Esophagus squamous epithelium (tissue), 5 donors: ENCODE measurements at regions not wholly inside any gene's neighbourhood (a gene's known extent, or its start where the extent isn't known, plus 50 kb on each side); places are given as distances from the start of the nearest gene placed in this dataset.

Source experiments
- DNase-seq: peaks from one replicate; lab custom pipeline; 2025; lab: John Stamatoyannopoulos, UW
- H3K27ac ChIP-seq, 4 donors: fragments of 200-600 bp; sonication (generic); one replicate each; pipeline ENCODE4 v1.5.1; 2016 to 2019; ENCODE audit warnings: mild to moderate bottlenecking in 1 of 4
- H3K27me3 ChIP-seq, 4 donors: fragments of 200-600 bp; sonication (generic); 1 replicate in 3 of 4; 2 replicates in 1 of 4; pipeline versions ENCODE4 v1.5.1 to v1.6.0; 2017 to 2021; ENCODE audit warnings: antibody characterized with exemption in 1 of 4
- H3K36me3 ChIP-seq, 3 donors: fragments of 200-600 bp; sonication (generic); one replicate each; pipeline ENCODE4 v1.5.1; 2016 to 2019
- H3K4me1 ChIP-seq, 3 donors: fragments of 200-600 bp; sonication (generic); one replicate each; pipeline ENCODE4 v1.5.1; 2017 to 2019
- H3K4me3 ChIP-seq, 4 donors: fragments of 200-600 bp; sonication (generic); 1 replicate in 3 of 4; 2 replicates in 1 of 4; pipeline ENCODE4 v1.5.1; 2016 to 2019; ENCODE audit warnings: mild to moderate bottlenecking in 2 of 4, moderate library complexity in 1 of 4
- H3K9me3 ChIP-seq, 3 donors: fragments of 200-600 bp; sonication (generic); one replicate each; pipeline ENCODE4 v1.5.1; 2016 to 2019
- POLR2A ChIP-seq, 4 donors: fragments of 450-650 bp; IDR thresholded peaks; one replicate each; pipeline ENCODE4 v1.6.1; 2017; ENCODE audit warnings: antibody characterized with exemption in 4 of 4, mild to moderate bottlenecking in 4 of 4, moderate library complexity in 3 of 4
- WGBS, 2 donors: methylation state at CpG; one replicate each; pipeline ENCODE4 v1.1.5; 2018; 5-methylcytosine and 5-hydroxymethylcytosine counted together
- intact Hi-C: fragments of 100-400 bp; cut with DNase I; formaldehyde crosslinking; loops from one replicate; pipeline ENCODE4 v1.15.0; 2022
- TF ChIP-seq, protein P1 (sequence below), 6 experiments: fragments of 450-650 bp in 4 of 6; fragments of 200-600 bp in 2 of 6; sonication (generic) in 2 of 6; IDR thresholded peaks; one replicate each; pipeline ENCODE4 v1.5.1; 2016 to 2019; ENCODE audit warnings: antibody characterized with exemption in 6 of 6, mild to moderate bottlenecking in 4 of 6, moderate library complexity in 4 of 6
- donor health status: DM: yes; HTN: yes; CAD: no.

DNA sequence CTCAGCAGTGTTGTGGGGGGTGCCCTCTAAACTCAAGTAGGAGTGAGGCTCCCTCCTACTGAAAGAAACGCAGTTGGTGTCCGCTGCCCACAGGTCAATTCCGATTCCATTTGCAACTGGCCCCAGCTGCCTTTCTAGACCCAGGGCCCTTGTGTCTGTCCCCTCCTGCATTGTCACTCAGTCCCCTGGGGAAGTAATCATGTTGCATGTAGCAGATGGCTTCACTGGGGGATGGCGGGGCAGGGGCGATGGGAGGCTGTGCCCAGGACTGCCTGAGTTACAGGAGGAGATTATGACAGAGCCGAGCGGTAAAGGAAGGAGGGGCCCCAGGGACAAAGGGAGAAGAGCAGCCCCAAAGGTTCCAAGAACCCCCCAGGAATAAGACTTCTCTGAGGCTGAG, 62.5 kb upstream of the SH3RF3 start:
- Histone ChIP-seq H3K27ac (no peak overlapping the region), H3K27me3 (no peaks in the 10 kb centered on the region), H3K36me3 (no peaks in the 10 kb centered on the region), H3K4me3 (no peak overlapping the region), H3K9me3 (no peaks in the 10 kb centered on the region), H3K4me1 (peaks cover 0 to 47% (median 4%) of the 10 kb centered on the region in 3 donors)
- TF ChIP-seq, protein P1, sequence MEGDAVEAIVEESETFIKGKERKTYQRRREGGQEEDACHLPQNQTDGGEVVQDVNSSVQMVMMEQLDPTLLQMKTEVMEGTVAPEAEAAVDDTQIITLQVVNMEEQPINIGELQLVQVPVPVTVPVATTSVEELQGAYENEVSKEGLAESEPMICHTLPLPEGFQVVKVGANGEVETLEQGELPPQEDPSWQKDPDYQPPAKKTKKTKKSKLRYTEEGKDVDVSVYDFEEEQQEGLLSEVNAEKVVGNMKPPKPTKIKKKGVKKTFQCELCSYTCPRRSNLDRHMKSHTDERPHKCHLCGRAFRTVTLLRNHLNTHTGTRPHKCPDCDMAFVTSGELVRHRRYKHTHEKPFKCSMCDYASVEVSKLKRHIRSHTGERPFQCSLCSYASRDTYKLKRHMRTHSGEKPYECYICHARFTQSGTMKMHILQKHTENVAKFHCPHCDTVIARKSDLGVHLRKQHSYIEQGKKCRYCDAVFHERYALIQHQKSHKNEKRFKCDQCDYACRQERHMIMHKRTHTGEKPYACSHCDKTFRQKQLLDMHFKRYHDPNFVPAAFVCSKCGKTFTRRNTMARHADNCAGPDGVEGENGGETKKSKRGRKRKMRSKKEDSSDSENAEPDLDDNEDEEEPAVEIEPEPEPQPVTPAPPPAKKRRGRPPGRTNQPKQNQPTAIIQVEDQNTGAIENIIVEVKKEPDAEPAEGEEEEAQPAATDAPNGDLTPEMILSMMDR (IDR thresholded peaks at IDR 0.05) = no peak
- no peak for TF ChIP-seq POLR2A (IDR thresholded peaks at IDR 0.05)
- no peak for DNase-seq
- intact Hi-C loops = no loop called here
- 91 to 95% methylated on average over 6 of the region's 7 CpGs for WGBS, 2 donors

DNA sequence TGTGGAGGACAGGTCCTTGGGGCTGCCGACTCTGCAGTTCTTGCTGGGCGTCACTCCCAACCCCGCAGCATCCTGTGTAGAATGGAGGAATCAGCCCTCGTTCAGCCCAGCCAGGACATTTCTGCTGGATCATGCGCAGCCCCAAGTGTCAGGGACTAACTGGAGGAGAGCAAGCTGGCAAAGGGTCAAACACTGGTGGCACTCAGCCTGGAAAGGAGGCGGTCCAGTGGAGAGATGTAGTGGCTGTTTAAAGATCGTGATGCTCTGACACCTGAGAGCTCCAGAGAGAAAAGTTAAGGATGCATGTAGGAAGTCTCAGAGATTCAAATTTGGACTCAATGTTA, 63.6 kb upstream of the SH3RF3 start:
- no peak for DNase-seq
- H3K4me3 ChIP-seq = no peak overlapping the region
- no peak overlapping the region for H3K27ac ChIP-seq
- peaks cover 0 to 41% (median 4%) of the 10 kb centered on the region in 3 donors for H3K4me1 ChIP-seq
- H3K36me3 ChIP-seq = no peaks in the 10 kb centered on the region
- H3K27me3 ChIP-seq = no peaks in the 10 kb centered on the region
- no peaks in the 10 kb centered on the region for H3K9me3 ChIP-seq
- TF ChIP-seq, protein P1 (IDR thresholded peaks at IDR 0.05) = no peak
- no peak for TF ChIP-seq POLR2A (IDR thresholded peaks at IDR 0.05)
- intact Hi-C loops = no loop called here
- 58 to 82% methylated on average over 3 to 7 of the region's 7 CpGs for WGBS, 2 donors

DNA sequence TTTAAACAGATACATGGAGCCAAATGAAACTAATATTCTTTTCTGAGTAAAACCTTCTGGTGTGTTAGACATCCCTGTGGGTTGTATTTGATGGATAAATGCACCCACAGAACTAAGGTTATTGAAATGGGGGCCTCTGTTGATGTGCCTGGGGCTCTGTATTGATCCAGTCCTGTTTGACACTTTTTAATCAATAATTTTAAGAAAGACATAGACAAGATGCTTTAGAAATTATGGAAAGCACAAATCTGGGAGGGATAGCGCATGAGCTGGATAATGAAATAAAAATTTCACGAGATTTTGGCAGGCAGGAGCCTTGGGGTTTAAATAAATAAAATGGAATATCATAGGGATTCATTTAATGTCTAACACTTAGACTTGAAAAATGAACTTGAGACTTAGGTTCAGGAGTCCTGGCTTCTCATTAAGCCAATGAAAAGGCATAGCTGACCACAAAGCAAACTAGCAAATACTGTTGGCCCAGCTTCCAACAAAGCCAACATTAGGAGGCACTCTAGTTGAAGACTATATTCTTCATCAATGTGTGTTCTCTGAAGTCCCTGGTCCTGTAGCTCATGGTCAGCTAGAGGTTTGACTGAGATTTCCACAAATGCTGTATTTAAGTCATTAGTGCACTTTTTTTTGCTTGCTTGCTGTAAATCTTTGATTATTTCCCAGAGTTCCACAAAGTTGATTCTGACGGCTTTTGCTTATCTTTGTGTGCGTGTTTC, 64.2 kb upstream of the SH3RF3 start:
- peaks cover 0 to 35% (median 4%) of the 10 kb centered on the region in 3 donors for H3K4me1 ChIP-seq
- H3K27ac ChIP-seq = no peak overlapping the region
- TF ChIP-seq, protein P1 (IDR thresholded peaks at IDR 0.05) = no peak
- TF ChIP-seq POLR2A (IDR thresholded peaks at IDR 0.05) = no peak
- H3K27me3 ChIP-seq = no peaks in the 10 kb centered on the region
- DNase-seq = no peak
- intact Hi-C loops = no loop called here
- H3K9me3 ChIP-seq = no peaks in the 10 kb centered on the region
- WGBS, 2 donors = 67 to 78% methylated on average over 4 of the region's 4 CpGs
- H3K4me3 ChIP-seq = no peak overlapping the region
- no peaks in the 10 kb centered on the region for H3K36me3 ChIP-seq

DNA sequence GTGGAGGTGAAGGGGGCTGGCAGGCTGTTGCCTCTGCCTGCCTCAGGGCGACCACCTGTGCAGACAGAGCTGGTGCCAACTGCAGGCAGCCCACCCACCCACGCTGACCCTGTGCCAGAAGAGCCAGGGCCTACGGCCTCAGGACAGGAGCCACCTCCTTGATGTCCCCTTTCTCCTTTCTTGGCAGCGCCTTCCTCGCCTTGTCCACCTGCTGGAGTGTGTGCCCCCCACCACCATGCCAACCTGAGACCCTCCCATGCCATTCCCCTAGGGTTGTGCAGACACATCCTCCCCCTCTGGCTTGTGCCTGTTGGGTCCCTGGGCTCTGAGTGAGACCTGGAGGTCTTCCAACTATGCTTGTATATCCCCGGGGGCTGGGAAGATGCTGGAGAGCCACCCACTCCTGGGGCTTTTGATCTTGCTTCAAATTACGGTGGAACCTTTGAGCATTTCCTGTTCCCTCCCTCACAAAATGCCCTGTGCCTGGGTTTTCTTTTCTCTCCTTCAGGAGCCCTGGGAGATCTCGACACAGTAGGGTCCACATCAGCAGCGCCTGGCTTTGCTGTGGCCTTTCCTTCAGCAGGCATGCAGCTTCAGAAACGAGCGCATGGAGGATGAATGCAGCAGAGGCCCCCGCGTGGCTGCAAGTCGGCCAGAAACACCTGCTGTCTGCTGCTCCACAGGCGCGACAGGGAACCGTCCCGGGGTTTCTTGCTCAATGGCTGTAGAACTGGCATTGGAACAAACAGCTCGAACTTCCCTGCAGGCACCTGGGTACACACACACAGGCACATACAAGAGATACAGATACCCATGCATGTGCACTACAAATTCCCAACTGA, 65.9 kb upstream of the SH3RF3 start:
- TF ChIP-seq POLR2A (IDR thresholded peaks at IDR 0.05) = no peak
- DNase-seq = no peak
- Histone ChIP-seq H3K4me1 (peaks cover 0 to 22% (median 0%) of the 10 kb centered on the region in 3 donors), H3K27me3 (no peaks in the 10 kb centered on the region), H3K36me3 (no peaks in the 10 kb centered on the region), H3K9me3 (no peaks in the 10 kb centered on the region), H3K4me3 (no peak overlapping the region), H3K27ac (no peak overlapping the region)
- WGBS, 2 donors = 41 to 42% methylated on average over 12 to 16 of the region's 19 CpGs
- intact Hi-C loops = no loop called here

DNA sequence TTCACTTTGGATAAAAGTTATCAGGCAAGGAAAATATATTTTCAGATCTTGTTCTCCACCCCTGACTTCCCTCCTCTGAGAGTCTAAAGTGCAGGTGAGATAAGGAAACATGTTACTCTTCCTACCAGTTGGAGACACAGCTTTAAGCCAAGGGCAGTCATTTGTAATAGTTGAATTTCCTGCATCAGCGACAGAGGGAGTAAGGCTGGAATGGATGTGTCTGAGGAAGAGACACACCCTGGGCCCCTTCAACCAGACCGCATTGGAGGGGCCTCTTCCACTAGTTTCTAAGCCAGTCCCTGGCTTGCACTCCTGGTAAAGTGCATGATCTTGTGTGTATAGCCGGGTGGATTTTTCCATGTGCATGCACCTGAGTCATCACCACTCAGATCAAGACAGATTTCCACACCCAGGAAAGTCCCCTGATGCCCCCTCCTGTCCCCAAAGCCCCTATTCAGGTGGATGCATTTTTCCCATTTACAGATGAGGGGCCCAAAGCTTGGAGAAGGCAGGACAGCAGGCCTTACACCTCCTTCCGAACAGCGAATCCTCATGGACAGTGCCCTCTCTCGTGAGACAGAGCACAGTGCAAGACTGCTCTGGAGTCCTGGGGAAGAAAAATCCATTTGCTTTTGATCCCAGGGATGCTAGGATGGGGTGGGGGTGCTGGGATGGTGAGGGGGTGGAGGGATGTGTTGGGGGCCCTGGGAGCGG, 66.7 kb upstream of the SH3RF3 start:
- H3K4me3 ChIP-seq = no peak overlapping the region

More for the DNA sequence above, 66.7 kb upstream of the SH3RF3 start:
- no peak for DNase-seq
- no peak overlapping the region for H3K27ac ChIP-seq
- no peaks in the 10 kb centered on the region for H3K9me3 ChIP-seq
- TF ChIP-seq, protein P1 (IDR thresholded peaks at IDR 0.05) = no peak
- TF ChIP-seq POLR2A (IDR thresholded peaks at IDR 0.05) = no peak
- H3K4me1 ChIP-seq = peaks cover 0 to 28% (median 0%) of the 10 kb centered on the region in 3 donors
- no peaks in the 10 kb centered on the region for H3K36me3 ChIP-seq
- 57 to 73% methylated on average over 3 to 4 of the region's 7 CpGs for WGBS, 2 donors
- H3K27me3 ChIP-seq = no peaks in the 10 kb centered on the region
- intact Hi-C loops = no loop called here
